ENCODE measurements at regions not wholly inside any gene's neighbourhood (a gene's known extent, or its start where the extent isn't known, plus 50 kb on each side); places are given as distances from the start of the nearest gene placed in this dataset.
"Not testable (repeated sequence)": the region's sequence is repeated elsewhere in the genome, so short reads cannot be mapped to it uniquely, and the experiment has no call there.

GRCh38 chrX:23514082-23514481 is 153.2 kb upstream of the PRDX4 start:
- Histone ChIP-seq H3K4me2 (ENCODE audit: unreplicated experiment) (no peak overlapping the region), H4K20me1 (ENCODE audit: insufficient read depth) (no peaks in the 10 kb centered on the region), H3F3A (ENCODE audit: insufficient read depth) (no peaks in the 10 kb centered on the region), H3K9me3 (ENCODE audit: low read depth) (no peaks in the 10 kb centered on the region), H3K27ac (no peak overlapping the region), H3K79me2 (ENCODE audit: insufficient read depth) (no peaks in the 10 kb centered on the region), H3K9ac (no peak overlapping the region), H3K4me3 (no peak overlapping the region), H3K9me2 (ENCODE audit: insufficient read depth) (no peaks in the 10 kb centered on the region), H3K4me1 (ENCODE audit: insufficient read depth) (no peaks in the 10 kb centered on the region), H2AFZ (no peak overlapping the region), H3K27me3 (replicated peaks; ENCODE audit: insufficient read depth) (no peaks in the 10 kb centered on the region), H3K36me3 (ENCODE audit: low read depth) (no peaks in the 10 kb centered on the region)
- TF ChIP-seq EZH2phosphoT487 (IDR thresholded peaks at IDR 0.05; ENCODE audit: insufficient read depth, low read depth), result no peak
- no peak for TF ChIP-seq EZH2 (IDR thresholded peaks at IDR 0.05; ENCODE audit: insufficient read depth, poor library complexity, severe bottlenecking)
- whole genome bisulfite sequencing, 2 experiments (ENCODE audit: low coverage in 1 of 2, low lambda C conversion rate in 2 of 2, missing lambda C conversion rate in 2 of 2), result 75 to 100% methylated on average over 2 of the region's 2 CpGs
- in situ Hi-C loops (cut with MboI), result no loop called here
- DNase-seq, result no peak

GRCh38 chrX:23515028-23515427 is 152.3 kb upstream of the PRDX4 start:
- H4K20me1 ChIP-seq (ENCODE audit: insufficient read depth), result no peaks in the 10 kb centered on the region
- no peaks in the 10 kb centered on the region for H3K9me2 ChIP-seq (ENCODE audit: insufficient read depth)
- H3K4me3 ChIP-seq, result no peak overlapping the region
- H3K9ac ChIP-seq, result no peak overlapping the region
- H3K79me2 ChIP-seq (ENCODE audit: insufficient read depth), result no peaks in the 10 kb centered on the region
- H3K4me2 ChIP-seq (ENCODE audit: unreplicated experiment), result no peak overlapping the region
- TF ChIP-seq EZH2 (IDR thresholded peaks at IDR 0.05; ENCODE audit: insufficient read depth, poor library complexity, severe bottlenecking) (no peak), EZH2phosphoT487 (IDR thresholded peaks at IDR 0.05; ENCODE audit: insufficient read depth, low read depth) (no peak)
- H3K36me3 ChIP-seq (ENCODE audit: low read depth), result no peaks in the 10 kb centered on the region
- no peaks in the 10 kb centered on the region for H3K27me3 ChIP-seq (replicated peaks; ENCODE audit: insufficient read depth)
- no peak for DNase-seq
- H3K27ac ChIP-seq, result no peak overlapping the region
- H3F3A ChIP-seq (ENCODE audit: insufficient read depth), result no peaks in the 10 kb centered on the region
- in situ Hi-C loops (cut with MboI), result no loop called here
- WGBS, 2 experiments (ENCODE audit: low coverage in 1 of 2, low lambda C conversion rate in 2 of 2, missing lambda C conversion rate in 2 of 2), result 8 to 21% methylated on average over 2 of the region's 2 CpGs
- H3K9me3 ChIP-seq (ENCODE audit: low read depth), result no peaks in the 10 kb centered on the region
- H2AFZ ChIP-seq, result no peak overlapping the region
- H3K4me1 ChIP-seq (ENCODE audit: insufficient read depth), result no peaks in the 10 kb centered on the region

- H4K20me1 ChIP-seq (ENCODE audit: insufficient read depth); H3K9me2 ChIP-seq (ENCODE audit: insufficient read depth); H3K27me3 ChIP-seq (replicated peaks; ENCODE audit: insufficient read depth); H3F3A ChIP-seq (ENCODE audit: insufficient read depth); H3K9me3 ChIP-seq (ENCODE audit: low read depth); H3K27ac ChIP-seq; DNase-seq; H3K4me2 ChIP-seq (ENCODE audit: unreplicated experiment); in situ Hi-C loops (cut with MboI); H3K4me3 ChIP-seq; H3K79me2 ChIP-seq (ENCODE audit: insufficient read depth); H3K9ac ChIP-seq; H2AFZ ChIP-seq; H3K4me1 ChIP-seq (ENCODE audit: insufficient read depth); H3K36me3 ChIP-seq (ENCODE audit: low read depth): not testable (repeated sequence)
- WGBS, 2 experiments (ENCODE audit: low coverage in 1 of 2, low lambda C conversion rate in 2 of 2, missing lambda C conversion rate in 2 of 2), result 72% methylated on average over 20 of the region's 37 CpGs; no CpG with 5 or more reads in 1 of the 2 experiments
Observed at GRCh38 chrX:23523026-23523657, 144.2 kb upstream of the PRDX4 start.

GRCh38 chrX:23524467-23524866 is 142.8 kb upstream of the PRDX4 start:
- H4K20me1 ChIP-seq (ENCODE audit: insufficient read depth), result no peaks in the 10 kb centered on the region
- H3K79me2 ChIP-seq (ENCODE audit: insufficient read depth), result no peaks in the 10 kb centered on the region
- H3K27me3 ChIP-seq (replicated peaks; ENCODE audit: insufficient read depth), result no peaks in the 10 kb centered on the region
- H3K9me2 ChIP-seq (ENCODE audit: insufficient read depth), result no peaks in the 10 kb centered on the region
- H3K36me3 ChIP-seq (ENCODE audit: low read depth), result no peaks in the 10 kb centered on the region
- no peak overlapping the region for H3K9ac ChIP-seq
- WGBS, 2 experiments (ENCODE audit: low coverage in 1 of 2, low lambda C conversion rate in 2 of 2, missing lambda C conversion rate in 2 of 2), result 10 to 67% methylated on average over 2 to 5 of the region's 5 CpGs
- H3K27ac ChIP-seq, result no peak overlapping the region
- in situ Hi-C loops (cut with MboI), result no loop called here
- TF ChIP-seq EZH2 (IDR thresholded peaks at IDR 0.05; ENCODE audit: insufficient read depth, poor library complexity, severe bottlenecking), result no peak
- TF ChIP-seq EZH2phosphoT487 (IDR thresholded peaks at IDR 0.05; ENCODE audit: insufficient read depth, low read depth), result no peak
- H3K9me3 ChIP-seq (ENCODE audit: low read depth), result no peaks in the 10 kb centered on the region
- H3K4me1 ChIP-seq (ENCODE audit: insufficient read depth), result no peaks in the 10 kb centered on the region
- H3F3A ChIP-seq (ENCODE audit: insufficient read depth), result no peaks in the 10 kb centered on the region
- H2AFZ ChIP-seq, result no peak overlapping the region
- no peak overlapping the region for H3K4me3 ChIP-seq
- DNase-seq, result no peak
- no peak overlapping the region for H3K4me2 ChIP-seq (ENCODE audit: unreplicated experiment)

- TF ChIP-seq EZH2 (IDR thresholded peaks at IDR 0.05; ENCODE audit: insufficient read depth, poor library complexity, severe bottlenecking) (no peak), EZH2phosphoT487 (IDR thresholded peaks at IDR 0.05; ENCODE audit: insufficient read depth, low read depth) (no peak)
- Histone ChIP-seq H3K9ac (no peak overlapping the region), H3K79me2 (ENCODE audit: insufficient read depth) (no peaks in the 10 kb centered on the region), H2AFZ (no peak overlapping the region), H3K36me3 (ENCODE audit: low read depth) (no peaks in the 10 kb centered on the region), H3K9me2 (ENCODE audit: insufficient read depth) (no peaks in the 10 kb centered on the region), H3K4me3 (no peak overlapping the region), H4K20me1 (ENCODE audit: insufficient read depth) (no peaks in the 10 kb centered on the region), H3F3A (ENCODE audit: insufficient read depth) (no peaks in the 10 kb centered on the region), H3K4me2 (ENCODE audit: unreplicated experiment) (no peak overlapping the region), H3K9me3 (ENCODE audit: low read depth) (no peaks in the 10 kb centered on the region), H3K4me1 (ENCODE audit: insufficient read depth) (no peaks in the 10 kb centered on the region), H3K27me3 (replicated peaks; ENCODE audit: insufficient read depth) (no peaks in the 10 kb centered on the region), H3K27ac (no peak overlapping the region)
- WGBS, 2 experiments (ENCODE audit: low coverage in 1 of 2, low lambda C conversion rate in 2 of 2, missing lambda C conversion rate in 2 of 2), result 30% methylated on average over 1 of the region's 1 CpG; no CpG with 5 or more reads in 1 of the 2 experiments
- in situ Hi-C loops (cut with MboI), result no loop called here
- no peak for DNase-seq
Observed at GRCh38 chrX:23525531-23525930, 141.8 kb upstream of the PRDX4 start.

Data from GM23248 (cell line).